GM23338 (cell line): ENCODE measurements at regions not wholly inside any gene's neighbourhood (a gene's known extent, or its start where the extent isn't known, plus 50 kb on each side); places are given as distances from the start of the nearest gene placed in this dataset.

Experiments used
- ATAC-seq: fragments of 200-7000 bp; cut with Tn5 transposase; 3 replicates; pipeline ENCODE4 v1.9.1; 2020
- DNase-seq: peaks from one replicate; pipeline ENCODE4 v3.0.0-alpha.2; 2015; ENCODE audit warnings: low spot score
- H2AFZ ChIP-seq: fragments of 200-600 bp; sonication (generic); 2 replicates; pipeline ENCODE4 v1.8.0; 2016; ENCODE audit warnings: antibody characterized with exemption, mild to moderate bottlenecking, moderate library complexity
- H3F3A ChIP-seq: fragments of 200-600 bp; sonication (generic); replicated peaks from 2 replicates; pipeline ENCODE4 v1.8.0; 2017; ENCODE audit warnings: antibody characterized with exemption, mixed run types, low read depth
- H3K27ac ChIP-seq: fragments of 200-600 bp; sonication (generic); 2 replicates; pipeline ENCODE4 v1.6.1; 2016; ENCODE audit warnings: low read depth
- H3K27me3 ChIP-seq: fragments of 200-600 bp; sonication (generic); 2 replicates; pipeline ENCODE4 v1.8.0; 2016; ENCODE audit warnings: mild to moderate bottlenecking, mixed run types, moderate library complexity; ENCODE audit not compliant: insufficient read depth
- H3K36me3 ChIP-seq: fragments of 200-600 bp; sonication (generic); 2 replicates; pipeline ENCODE4 v1.8.0; 2016; ENCODE audit warnings: mild to moderate bottlenecking; ENCODE audit not compliant: insufficient read depth
- H3K4me1 ChIP-seq: fragments of 200-600 bp; sonication (generic); 2 replicates; pipeline ENCODE4 v1.8.0; 2016; ENCODE audit warnings: mild to moderate bottlenecking, moderate library complexity; ENCODE audit not compliant: insufficient read depth
- H3K4me2 ChIP-seq: fragments of 200-600 bp; sonication (generic); 2 replicates; pipeline ENCODE4 v1.7.1; 2017; ENCODE audit warnings: mixed run types
- H3K4me3 ChIP-seq: fragments of 200-600 bp; sonication (generic); 2 replicates; pipeline ENCODE4 v1.6.1; 2016; ENCODE audit warnings: mixed run types
- H3K79me2 ChIP-seq: fragments of 200-600 bp; sonication (generic); replicated peaks from 2 replicates; pipeline ENCODE4 v1.8.0; 2017; ENCODE audit warnings: mild to moderate bottlenecking; ENCODE audit not compliant: insufficient read depth
- H3K9me2 ChIP-seq: fragments of 200-600 bp; sonication (generic); 2 replicates; pipeline ENCODE4 v1.8.0; 2017; ENCODE audit not compliant: insufficient read depth
- H4K20me1 ChIP-seq: fragments of 200-600 bp; sonication (generic); replicated peaks from 2 replicates; pipeline ENCODE4 v1.8.0; 2017; ENCODE audit warnings: mild to moderate bottlenecking; ENCODE audit not compliant: insufficient read depth
- H3K27ac Mint-ChIP-seq: 2 replicates; pipeline ENCODE4 v1.8.0; 2020; ENCODE audit warnings: inconsistent platforms, mild to moderate bottlenecking, moderate library complexity, mixed read lengths
- H3K27me3 Mint-ChIP-seq: 3 replicates; pipeline ENCODE4 v1.8.0; 2022; ENCODE audit warnings: low read depth, mild to moderate bottlenecking, moderate library complexity, mixed read lengths, inconsistent platforms; ENCODE audit not compliant: insufficient read depth, poor library complexity
- H3K36me3 Mint-ChIP-seq: 3 replicates; pipeline ENCODE4 v1.8.0; 2021; ENCODE audit warnings: low read depth, mild to moderate bottlenecking, inconsistent platforms, moderate library complexity, mixed read lengths
- H3K4me1 Mint-ChIP-seq: 3 replicates; pipeline ENCODE4 v1.8.0; 2020; ENCODE audit warnings: mild to moderate bottlenecking, inconsistent platforms, mixed read lengths
- H3K4me3 Mint-ChIP-seq: 3 replicates; pipeline ENCODE4 v1.8.0; 2021; ENCODE audit warnings: moderate library complexity, mild to moderate bottlenecking, inconsistent platforms, mixed read lengths
- H3K9me3 Mint-ChIP-seq: 3 replicates; pipeline ENCODE4 v1.8.0; 2020; ENCODE audit warnings: moderate library complexity, mild to moderate bottlenecking, inconsistent platforms, mixed read lengths
- NANOG ChIP-seq: IDR thresholded peaks from 2 replicates; pipeline ENCODE4 v1.6.1; 2016; ENCODE audit warnings: antibody characterized with exemption, borderline replicate concordance
- ZNF114 ChIP-seq: fragments of 250-450 bp; sonication (Bioruptor Pico); IDR thresholded peaks from 2 replicates; pipeline ENCODE4 v1.5.0; 2020; ENCODE audit warnings: mild to moderate bottlenecking, moderate library complexity
- ZNF331 ChIP-seq: fragments of 250-450 bp; sonication (Bioruptor Pico); IDR thresholded peaks from 2 replicates; pipeline ENCODE4 v1.5.0; 2020; ENCODE audit warnings: low read depth, mild to moderate bottlenecking, moderate library complexity
- ZNF462 ChIP-seq: fragments of 250-450 bp; sonication (Bioruptor Pico); IDR thresholded peaks from 2 replicates; pipeline ENCODE4 v1.5.0; 2020; ENCODE audit warnings: mild to moderate bottlenecking, moderate library complexity
- TF ChIP-seq, protein P1 (sequence below), 2 experiments: fragments of 200-600 bp in 1 of 2; sonication (generic) in 1 of 2; conservative IDR thresholded peaks; 2 replicates each; pipeline versions ENCODE4 v1.5.1 to v1.6.1; 2016 to 2017; ENCODE audit warnings: antibody characterized with exemption in 2 of 2, low read depth in 2 of 2, mild to moderate bottlenecking in 2 of 2, moderate library complexity in 1 of 2

DNA sequence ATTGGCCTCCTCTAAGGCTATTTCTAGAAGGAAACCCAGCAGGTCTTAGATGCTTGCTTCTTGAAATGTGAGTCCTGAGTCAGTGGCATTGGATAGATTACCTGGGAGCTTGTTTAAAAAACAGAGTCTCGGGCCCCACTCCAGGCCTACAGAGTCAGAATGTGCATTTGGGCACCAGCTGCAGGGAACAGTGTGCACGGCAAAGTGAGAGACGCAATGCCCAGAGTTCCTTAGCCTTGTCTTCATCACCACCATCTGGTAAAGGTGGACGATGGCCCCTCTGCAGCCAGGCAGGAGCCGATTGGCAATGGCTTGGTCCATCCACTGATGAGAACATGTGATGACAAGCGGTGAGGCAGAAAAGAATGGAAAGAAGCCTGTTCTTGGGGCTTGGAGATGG lies 102.1 kb upstream of the TSC22D1 start:
- Histone ChIP-seq H3F3A (no peaks in the 10 kb centered on the region), H2AFZ (peak overlapping the region; percentile 7; the same call in 1 of the 2 replicates), H3K9me2 (0 out of 2 replicates have a peak, but pooled peaks cover 5% of the 10 kb centered on the region), H3K4me2 (no peak overlapping the region), H3K4me3 (no peak overlapping the region), H3K4me1 (no peaks in the 10 kb centered on the region), H4K20me1 (no peaks in the 10 kb centered on the region), H3K79me2 (no peaks in the 10 kb centered on the region), H3K27ac (no peak overlapping the region), H3K27me3 (no peaks in the 10 kb centered on the region), H3K36me3 (no peaks in the 10 kb centered on the region)
- H3K27ac Mint-ChIP-seq, result no peak overlapping the region
- peaks cover 2% of the 10 kb centered on the region for H3K27me3 Mint-ChIP-seq
- ATAC-seq, result no peak
- H3K4me3 Mint-ChIP-seq, result no peak overlapping the region
- H3K4me1 Mint-ChIP-seq, result peaks cover 2% of the 10 kb centered on the region; the same call in 2 of the 3 replicates
- peaks cover 17% of the 10 kb centered on the region for H3K9me3 Mint-ChIP-seq
- DNase-seq, result no peak
- TF ChIP-seq, protein P1, sequence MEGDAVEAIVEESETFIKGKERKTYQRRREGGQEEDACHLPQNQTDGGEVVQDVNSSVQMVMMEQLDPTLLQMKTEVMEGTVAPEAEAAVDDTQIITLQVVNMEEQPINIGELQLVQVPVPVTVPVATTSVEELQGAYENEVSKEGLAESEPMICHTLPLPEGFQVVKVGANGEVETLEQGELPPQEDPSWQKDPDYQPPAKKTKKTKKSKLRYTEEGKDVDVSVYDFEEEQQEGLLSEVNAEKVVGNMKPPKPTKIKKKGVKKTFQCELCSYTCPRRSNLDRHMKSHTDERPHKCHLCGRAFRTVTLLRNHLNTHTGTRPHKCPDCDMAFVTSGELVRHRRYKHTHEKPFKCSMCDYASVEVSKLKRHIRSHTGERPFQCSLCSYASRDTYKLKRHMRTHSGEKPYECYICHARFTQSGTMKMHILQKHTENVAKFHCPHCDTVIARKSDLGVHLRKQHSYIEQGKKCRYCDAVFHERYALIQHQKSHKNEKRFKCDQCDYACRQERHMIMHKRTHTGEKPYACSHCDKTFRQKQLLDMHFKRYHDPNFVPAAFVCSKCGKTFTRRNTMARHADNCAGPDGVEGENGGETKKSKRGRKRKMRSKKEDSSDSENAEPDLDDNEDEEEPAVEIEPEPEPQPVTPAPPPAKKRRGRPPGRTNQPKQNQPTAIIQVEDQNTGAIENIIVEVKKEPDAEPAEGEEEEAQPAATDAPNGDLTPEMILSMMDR (conservative IDR thresholded peaks at IDR 0.05; ENCODE audit: low read depth in 2 of 2), result peak in 1 of 2 experiments; percentile 16; a peak in 1 of 4 replicates
- no peak for TF ChIP-seq NANOG
- H3K36me3 Mint-ChIP-seq, result peaks cover 10% of the 10 kb centered on the region; the same call in 2 of the 3 replicates

- TF ChIP-seq ZNF114 (CRISPR knock-in tag), result no peak
- no peak for TF ChIP-seq ZNF331 (CRISPR knock-in tag)
- TF ChIP-seq ZNF462 (CRISPR knock-in tag), result no peak
- Histone ChIP-seq H3K27me3 (no peaks in the 10 kb centered on the region), H2AFZ (no peak overlapping the region), H3K79me2 (no peaks in the 10 kb centered on the region), H3K4me1 (no peaks in the 10 kb centered on the region), H3K27ac (no peak overlapping the region), H3F3A (no peaks in the 10 kb centered on the region), H3K4me2 (no peak overlapping the region), H4K20me1 (no peaks in the 10 kb centered on the region), H3K4me3 (no peak overlapping the region), H3K9me2 (0 out of 2 replicates have a peak, but pooled peaks cover 5% of the 10 kb centered on the region), H3K36me3 (no peaks in the 10 kb centered on the region)
- Mint-ChIP-seq H3K36me3 (peaks cover 10% of the 10 kb centered on the region; the same call in 2 of the 3 replicates), H3K27me3 (peaks cover 2% of the 10 kb centered on the region), H3K27ac (no peak overlapping the region), H3K4me3 (no peak overlapping the region), H3K9me3 (peaks cover 17% of the 10 kb centered on the region), H3K4me1 (peaks cover 2% of the 10 kb centered on the region; the same call in 2 of the 3 replicates)
- ATAC-seq (no peak), DNase-seq (no peak)
These were observed 100.4 kb upstream of the TSC22D1 start for GRCh38 chr13:44676534-44676933.
